ENCODE measurements at regions not wholly inside any gene's neighbourhood (a gene's known extent, or its start where the extent isn't known, plus 50 kb on each side); places are given as distances from the start of the nearest gene placed in this dataset.

DNA sequence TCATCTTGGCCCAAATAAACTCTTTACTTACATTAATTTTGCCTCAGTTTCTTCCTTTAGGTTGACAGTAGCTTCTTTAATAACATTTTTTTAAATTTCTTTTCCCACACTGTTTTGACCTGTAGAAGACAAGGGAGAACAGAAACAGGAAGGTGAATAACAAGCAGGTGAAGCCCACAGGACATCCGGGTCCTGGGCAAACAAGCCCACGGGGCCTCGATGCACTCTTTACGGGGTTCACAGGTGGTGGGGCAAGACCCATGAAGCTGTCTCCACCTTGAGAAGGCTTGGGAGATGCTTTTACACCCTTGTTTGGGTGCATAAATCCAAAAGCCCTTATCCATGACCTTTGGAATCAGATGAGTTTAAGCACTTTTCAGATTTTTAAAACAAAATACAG, 301.0 kb upstream of the MGAT5 start:
- TF ChIP-seq, protein P1, sequence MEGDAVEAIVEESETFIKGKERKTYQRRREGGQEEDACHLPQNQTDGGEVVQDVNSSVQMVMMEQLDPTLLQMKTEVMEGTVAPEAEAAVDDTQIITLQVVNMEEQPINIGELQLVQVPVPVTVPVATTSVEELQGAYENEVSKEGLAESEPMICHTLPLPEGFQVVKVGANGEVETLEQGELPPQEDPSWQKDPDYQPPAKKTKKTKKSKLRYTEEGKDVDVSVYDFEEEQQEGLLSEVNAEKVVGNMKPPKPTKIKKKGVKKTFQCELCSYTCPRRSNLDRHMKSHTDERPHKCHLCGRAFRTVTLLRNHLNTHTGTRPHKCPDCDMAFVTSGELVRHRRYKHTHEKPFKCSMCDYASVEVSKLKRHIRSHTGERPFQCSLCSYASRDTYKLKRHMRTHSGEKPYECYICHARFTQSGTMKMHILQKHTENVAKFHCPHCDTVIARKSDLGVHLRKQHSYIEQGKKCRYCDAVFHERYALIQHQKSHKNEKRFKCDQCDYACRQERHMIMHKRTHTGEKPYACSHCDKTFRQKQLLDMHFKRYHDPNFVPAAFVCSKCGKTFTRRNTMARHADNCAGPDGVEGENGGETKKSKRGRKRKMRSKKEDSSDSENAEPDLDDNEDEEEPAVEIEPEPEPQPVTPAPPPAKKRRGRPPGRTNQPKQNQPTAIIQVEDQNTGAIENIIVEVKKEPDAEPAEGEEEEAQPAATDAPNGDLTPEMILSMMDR (IDR thresholded peaks at IDR 0.05; ENCODE audit: low read depth, low read length) = no peak
- TF ChIP-seq POLR2A (IDR thresholded peaks at IDR 0.05; ENCODE audit: extremely low read depth, insufficient read length) = no peak

All from NB4 (cell line).